ENCODE measurements at regions not wholly inside any gene's neighbourhood (a gene's known extent, or its start where the extent isn't known, plus 50 kb on each side); places are given as distances from the start of the nearest gene placed in this dataset.

GRCh38 chr11:8325591-8326304 is 62.1 kb upstream of the LMO1 start:
- H3K4me3 Mint-ChIP-seq = no peak overlapping the region
- H3K4me1 Mint-ChIP-seq = peaks cover 14% of the 10 kb centered on the region
- POLR2A ChIA-PET = no interaction called here
- CTCF ChIA-PET = no interaction called here
- peaks cover 8% of the 10 kb centered on the region for H3K27me3 Mint-ChIP-seq
- intact Hi-C loops (cut with micrococcal nuclease) = loop anchor here (5.0 kb wide), 1 partner anchor 637 kb away; the partner anchor contains the start of gene TMEM9B
- no peak overlapping the region for H3K27ac Mint-ChIP-seq
- no peak for DNase-seq
- no peaks in the 10 kb centered on the region for H3K36me3 Mint-ChIP-seq (ENCODE audit: low read depth)
- TF ChIP-seq CTCF (IDR thresholded peaks at IDR 0.05) = no peak
- H3K9me3 Mint-ChIP-seq = no peaks in the 10 kb centered on the region
- ATAC-seq (ENCODE audit: low read depth) = no peak

GRCh38 chr11:8323161-8323935 is 59.7 kb upstream of the LMO1 start:
- POLR2A ChIA-PET = no interaction called here
- Mint-ChIP-seq H3K9me3 (no peaks in the 10 kb centered on the region), H3K36me3 (ENCODE audit: low read depth) (no peaks in the 10 kb centered on the region), H3K4me1 (peaks cover 9% of the 10 kb centered on the region), H3K27ac (no peak overlapping the region), H3K27me3 (peaks cover 15% of the 10 kb centered on the region), H3K4me3 (no peak overlapping the region)
- CTCF ChIA-PET = no interaction called here
- DNase-seq (no peak), ATAC-seq (ENCODE audit: low read depth) (no peak)
- no peak for TF ChIP-seq CTCF (IDR thresholded peaks at IDR 0.05)
- intact Hi-C loops (cut with micrococcal nuclease) = no loop called here

- TF ChIP-seq CTCF (IDR thresholded peaks at IDR 0.05) = no peak
- POLR2A ChIA-PET = no interaction called here
- DNase-seq (no peak), ATAC-seq (ENCODE audit: low read depth) (no peak)
- H3K27me3 Mint-ChIP-seq = peaks cover 17% of the 10 kb centered on the region
- no peaks in the 10 kb centered on the region for H3K36me3 Mint-ChIP-seq (ENCODE audit: low read depth)
- intact Hi-C loops (cut with micrococcal nuclease) = no loop called here
- H3K9me3 Mint-ChIP-seq = no peaks in the 10 kb centered on the region
- H3K4me3 Mint-ChIP-seq = no peak overlapping the region
- no peaks in the 10 kb centered on the region for H3K4me1 Mint-ChIP-seq
- CTCF ChIA-PET = no interaction called here
- H3K27ac Mint-ChIP-seq = no peak overlapping the region
Observed at GRCh38 chr11:8321876-8322275, 58.2 kb upstream of the LMO1 start.

- ATAC-seq (ENCODE audit: low read depth) = no peak
- no peaks in the 10 kb centered on the region for H3K36me3 Mint-ChIP-seq (ENCODE audit: low read depth)
- H3K4me3 Mint-ChIP-seq = no peak overlapping the region
- no peak overlapping the region for H3K27ac Mint-ChIP-seq
- intact Hi-C loops (cut with micrococcal nuclease) = no loop called here
- no peak for DNase-seq
- peaks cover 17% of the 10 kb centered on the region for H3K27me3 Mint-ChIP-seq
- no peak for TF ChIP-seq CTCF (IDR thresholded peaks at IDR 0.05)
- ChIA-PET POLR2A (interaction anchor here (0.7 kb wide), 1 partner anchor 165 kb away, joined by 6 read pairs; no protein-coding TSS in a partner anchor), CTCF (interaction anchor here (1.1 kb wide), 1 partner anchor 247 kb away, joined by 4 read pairs; no protein-coding TSS in a partner anchor)
- no peaks in the 10 kb centered on the region for H3K4me1 Mint-ChIP-seq
- no peaks in the 10 kb centered on the region for H3K9me3 Mint-ChIP-seq
Observed at GRCh38 chr11:8320076-8320475, 56.4 kb upstream of the LMO1 start.

GRCh38 chr11:8318536-8318935 is 54.9 kb upstream of the LMO1 start:
- Mint-ChIP-seq H3K4me3 (no peak overlapping the region), H3K9me3 (no peaks in the 10 kb centered on the region), H3K27me3 (peaks cover 17% of the 10 kb centered on the region), H3K36me3 (ENCODE audit: low read depth) (no peaks in the 10 kb centered on the region), H3K27ac (no peak overlapping the region), H3K4me1 (no peaks in the 10 kb centered on the region)
- intact Hi-C loops (cut with micrococcal nuclease) = no loop called here
- ChIA-PET POLR2A (no interaction called here), CTCF (no interaction called here)
- no peak for ATAC-seq (ENCODE audit: low read depth)
- no peak for TF ChIP-seq CTCF (IDR thresholded peaks at IDR 0.05)
- DNase-seq = no peak
